HFFc6 (cell line): ENCODE measurements at regions not wholly inside any gene's neighbourhood (a gene's known extent, or its start where the extent isn't known, plus 50 kb on each side); places are given as distances from the start of the nearest gene placed in this dataset.

Source experiments
- DNase-seq: peaks from one replicate; pipeline ENCODE4 v3.0.0-alpha.2; 2018
- H3K27ac Mint-ChIP-seq: 2 replicates; pipeline ENCODE4 v1.8.0; 2020; ENCODE audit warnings: mild to moderate bottlenecking, mixed read lengths
- H3K27me3 Mint-ChIP-seq: 2 replicates; pipeline ENCODE4 v1.8.0; 2021; ENCODE audit warnings: mild to moderate bottlenecking, moderate library complexity, mixed read lengths; ENCODE audit not compliant: insufficient read depth
- H3K36me3 Mint-ChIP-seq: 2 replicates; pipeline ENCODE4 v1.8.0; 2021; ENCODE audit warnings: low read depth, mixed read lengths
- H3K4me1 Mint-ChIP-seq: 2 replicates; pipeline ENCODE4 v1.8.0; 2020; ENCODE audit warnings: low read depth, mixed read lengths
- H3K4me3 Mint-ChIP-seq: 2 replicates; pipeline ENCODE4 v1.8.0; 2020; ENCODE audit warnings: mild to moderate bottlenecking, moderate library complexity, mixed read lengths
- H3K9me3 Mint-ChIP-seq: 2 replicates; pipeline ENCODE4 v1.8.0; 2020; ENCODE audit warnings: mild to moderate bottlenecking, mixed read lengths
- TF ChIP-seq, protein P1 (sequence below): fragments of 200-600 bp; sonication (generic); IDR thresholded peaks from 2 replicates; pipeline ENCODE4 v1.5.0; 2021; ENCODE audit warnings: antibody characterized with exemption, mild to moderate bottlenecking

GRCh38 chr5:106241409-106241808 is 1429.3 kb downstream of the EFNA5 start:
- Mint-ChIP-seq H3K27ac (no peak overlapping the region), H3K4me1 (no peaks in the 10 kb centered on the region), H3K27me3 (no peaks in the 10 kb centered on the region), H3K9me3 (peaks cover 16% of the 10 kb centered on the region), H3K36me3 (peaks cover 4% of the 10 kb centered on the region; the same call in 1 of the 2 replicates), H3K4me3 (no peak overlapping the region)
- DNase-seq: no peak
- TF ChIP-seq, protein P1, sequence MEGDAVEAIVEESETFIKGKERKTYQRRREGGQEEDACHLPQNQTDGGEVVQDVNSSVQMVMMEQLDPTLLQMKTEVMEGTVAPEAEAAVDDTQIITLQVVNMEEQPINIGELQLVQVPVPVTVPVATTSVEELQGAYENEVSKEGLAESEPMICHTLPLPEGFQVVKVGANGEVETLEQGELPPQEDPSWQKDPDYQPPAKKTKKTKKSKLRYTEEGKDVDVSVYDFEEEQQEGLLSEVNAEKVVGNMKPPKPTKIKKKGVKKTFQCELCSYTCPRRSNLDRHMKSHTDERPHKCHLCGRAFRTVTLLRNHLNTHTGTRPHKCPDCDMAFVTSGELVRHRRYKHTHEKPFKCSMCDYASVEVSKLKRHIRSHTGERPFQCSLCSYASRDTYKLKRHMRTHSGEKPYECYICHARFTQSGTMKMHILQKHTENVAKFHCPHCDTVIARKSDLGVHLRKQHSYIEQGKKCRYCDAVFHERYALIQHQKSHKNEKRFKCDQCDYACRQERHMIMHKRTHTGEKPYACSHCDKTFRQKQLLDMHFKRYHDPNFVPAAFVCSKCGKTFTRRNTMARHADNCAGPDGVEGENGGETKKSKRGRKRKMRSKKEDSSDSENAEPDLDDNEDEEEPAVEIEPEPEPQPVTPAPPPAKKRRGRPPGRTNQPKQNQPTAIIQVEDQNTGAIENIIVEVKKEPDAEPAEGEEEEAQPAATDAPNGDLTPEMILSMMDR: no peak

DNA sequence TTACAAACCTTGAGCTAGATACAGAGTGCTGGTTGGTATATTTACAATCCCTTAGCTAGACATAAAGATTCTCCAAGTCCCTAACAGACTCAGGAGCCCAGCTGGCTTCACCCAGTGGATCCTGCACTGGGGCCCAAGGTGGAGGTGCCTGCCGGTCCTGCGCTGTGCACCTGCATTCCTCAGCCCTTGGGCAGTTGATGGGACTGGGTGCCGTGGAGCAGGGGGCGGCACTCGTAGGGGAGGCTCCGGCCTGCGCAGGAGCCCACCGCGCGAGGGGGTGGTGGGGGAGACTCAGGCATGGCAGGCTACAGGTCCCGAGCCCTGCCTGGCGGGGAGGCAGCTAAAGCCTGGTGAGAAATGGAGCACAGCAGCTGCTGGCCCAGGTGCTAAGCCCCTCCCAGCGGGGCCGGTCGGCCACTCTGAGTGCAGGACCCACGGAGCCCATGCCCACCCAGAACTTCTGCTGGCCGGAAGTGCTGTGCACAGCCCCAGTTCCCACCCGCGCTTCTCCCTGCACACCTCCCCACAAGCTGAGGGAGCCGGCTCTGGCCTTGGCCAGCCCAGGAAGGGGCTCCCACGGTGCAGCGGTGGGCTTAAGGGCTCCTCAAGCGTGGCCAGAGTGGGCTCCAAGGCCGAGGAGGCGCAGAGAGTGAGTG is 1464.7 kb downstream of the EFNA5 start:
- peaks cover 7% of the 10 kb centered on the region; the same call in 1 of the 2 replicates for H3K36me3 Mint-ChIP-seq
- H3K4me1 Mint-ChIP-seq: no peaks in the 10 kb centered on the region
- peaks cover 37% of the 10 kb centered on the region for H3K9me3 Mint-ChIP-seq
- H3K27ac Mint-ChIP-seq: no peak overlapping the region
- H3K4me3 Mint-ChIP-seq: no peak overlapping the region
- DNase-seq: no peak
- TF ChIP-seq, protein P1: no peak
- no peaks in the 10 kb centered on the region for H3K27me3 Mint-ChIP-seq

GRCh38 chr5:106202035-106202434 is 1468.7 kb downstream of the EFNA5 start:
- TF ChIP-seq, protein P1: no peak
- Mint-ChIP-seq H3K36me3 (no peaks in the 10 kb centered on the region; the same call in 1 of the 2 replicates), H3K4me1 (no peaks in the 10 kb centered on the region), H3K27ac (no peak overlapping the region), H3K9me3 (peaks cover 29% of the 10 kb centered on the region), H3K27me3 (no peaks in the 10 kb centered on the region), H3K4me3 (no peak overlapping the region)
- DNase-seq: no peak

DNA sequence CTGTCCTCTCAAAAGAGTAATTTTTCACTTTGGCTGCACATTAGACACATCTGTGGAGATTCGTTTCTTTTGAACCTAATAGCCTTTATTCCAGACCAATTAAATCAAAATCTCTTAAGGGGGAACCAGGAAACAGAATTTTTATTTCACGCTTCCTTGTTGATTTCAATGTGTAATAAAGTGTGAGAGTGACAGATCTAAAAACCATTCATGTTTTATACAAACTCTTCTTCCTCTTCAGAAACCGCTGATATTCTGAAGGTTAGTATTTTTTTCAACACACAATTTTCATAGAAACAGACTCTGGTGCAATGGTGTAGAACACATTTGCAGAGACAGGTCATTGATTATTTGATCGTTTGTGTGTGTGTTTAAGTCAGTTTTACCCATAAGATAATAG is 1469.8 kb downstream of the EFNA5 start:
- no peak overlapping the region for H3K27ac Mint-ChIP-seq
- no peaks in the 10 kb centered on the region for H3K4me1 Mint-ChIP-seq
- TF ChIP-seq, protein P1: no peak
- DNase-seq: no peak
- H3K36me3 Mint-ChIP-seq: no peaks in the 10 kb centered on the region; the same call in 1 of the 2 replicates
- H3K9me3 Mint-ChIP-seq: peaks cover 38% of the 10 kb centered on the region
- H3K4me3 Mint-ChIP-seq: no peak overlapping the region
- H3K27me3 Mint-ChIP-seq: no peaks in the 10 kb centered on the region

- TF ChIP-seq, protein P1: no peak
- Mint-ChIP-seq H3K36me3 (peaks cover 7% of the 10 kb centered on the region; the same call in 1 of the 2 replicates), H3K4me1 (no peaks in the 10 kb centered on the region), H3K9me3 (peaks cover 39% of the 10 kb centered on the region), H3K27me3 (no peaks in the 10 kb centered on the region), H3K4me3 (no peak overlapping the region), H3K27ac (no peak overlapping the region)
- no peak for DNase-seq
Measured at GRCh38 chr5:106195679-106196474, 1474.9 kb downstream of the EFNA5 start.
